Colonic mucosa (tissue), 4 donors: ENCODE measurements at regions not wholly inside any gene's neighbourhood (a gene's known extent, or its start where the extent isn't known, plus 50 kb on each side); places are given as distances from the start of the nearest gene placed in this dataset.

ENCODE experiments used
- DNase-seq: peaks from one replicate; pipeline ENCODE4 v3.0.0-alpha.2; 2020
- H3K27ac ChIP-seq: fragments of 200-600 bp; one replicate; pipeline ENCODE4 v1.8.0; 2021
- H3K27me3 ChIP-seq: fragments of 200-600 bp; one replicate; pipeline ENCODE4 v1.8.0; 2021
- H3K36me3 ChIP-seq: fragments of 200-600 bp; one replicate; pipeline ENCODE4 v1.8.0; 2021
- H3K4me1 ChIP-seq: fragments of 200-600 bp; one replicate; pipeline ENCODE4 v1.8.0; 2021; ENCODE audit warnings: mild to moderate bottlenecking
- H3K4me3 ChIP-seq: fragments of 200-600 bp; one replicate; pipeline ENCODE4 v1.8.0; 2021
- H3K9ac ChIP-seq, 2 donors: one replicate each; pipeline ENCODE4 v1.7.0; 2013; ENCODE audit warnings: control low read depth in 2 of 2, low read depth in 2 of 2, low read length in 2 of 2
- H3K9me3 ChIP-seq: fragments of 200-600 bp; one replicate; pipeline ENCODE4 v1.8.0; 2021
- intact Hi-C: fragments of 100-400 bp; cut with DNase I; formaldehyde crosslinking; loops from one replicate; pipeline ENCODE4 v1.14.1; 2022
- TF ChIP-seq, protein P1 (sequence below): fragments of 200-600 bp; IDR thresholded peaks from one replicate; pipeline ENCODE4 v1.8.0; 2022; ENCODE audit warnings: antibody characterized with exemption, mild to moderate bottlenecking
- donor health status: healthy.
- donor health status: DM: no; HTN: no; CAD: no.
- donor health status: DM: no; HTN: no; CAD: no.

DNA sequence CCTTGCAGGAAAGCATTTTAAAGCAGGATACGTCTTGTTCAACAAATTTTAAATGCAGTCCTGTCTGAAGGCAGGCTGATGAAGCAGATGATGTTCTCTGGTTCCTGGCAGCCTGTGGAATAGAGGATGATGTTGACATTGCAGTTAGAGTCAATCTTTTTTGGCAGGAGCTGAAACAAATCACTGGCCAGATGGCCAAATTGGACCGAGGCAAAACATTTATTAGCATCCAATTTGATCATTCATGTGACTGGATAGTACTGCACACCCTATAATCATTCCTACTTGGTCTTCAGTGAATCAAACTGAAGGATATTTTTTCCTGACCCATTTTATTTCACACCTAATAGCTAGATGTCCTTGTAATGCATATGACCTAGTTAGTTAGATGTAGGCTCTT, 172.2 kb upstream of the SLC10A2 start:
- Histone ChIP-seq H3K27me3 (no peaks in the 10 kb centered on the region), H3K4me3 (no peak overlapping the region)

DNA sequence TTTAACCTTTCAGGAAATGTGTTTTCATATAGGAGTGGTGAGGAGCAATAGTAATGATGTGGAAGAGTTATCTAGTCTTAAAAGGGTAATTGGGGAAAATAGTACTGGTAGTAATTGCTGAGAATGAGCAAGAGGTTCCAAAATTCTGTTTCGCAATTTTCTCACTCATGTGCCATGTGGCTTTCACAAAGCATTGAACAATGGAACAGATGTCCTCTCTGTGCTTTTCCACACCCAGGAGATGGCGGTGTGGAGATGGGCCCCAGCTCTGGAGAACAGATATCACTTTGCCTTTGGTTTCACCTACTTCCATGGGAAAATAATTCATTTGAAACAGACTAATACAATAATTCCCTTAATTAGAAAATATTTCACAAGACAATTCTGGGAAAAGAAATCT, 170.0 kb upstream of the SLC10A2 start:
- Histone ChIP-seq H3K9me3 (no peaks in the 10 kb centered on the region), H3K9ac (no peak overlapping the region), H3K4me3 (no peak overlapping the region), H3K27ac (no peak overlapping the region), H3K4me1 (no peaks in the 10 kb centered on the region), H3K27me3 (no peaks in the 10 kb centered on the region), H3K36me3 (no peaks in the 10 kb centered on the region)
- TF ChIP-seq, protein P1, sequence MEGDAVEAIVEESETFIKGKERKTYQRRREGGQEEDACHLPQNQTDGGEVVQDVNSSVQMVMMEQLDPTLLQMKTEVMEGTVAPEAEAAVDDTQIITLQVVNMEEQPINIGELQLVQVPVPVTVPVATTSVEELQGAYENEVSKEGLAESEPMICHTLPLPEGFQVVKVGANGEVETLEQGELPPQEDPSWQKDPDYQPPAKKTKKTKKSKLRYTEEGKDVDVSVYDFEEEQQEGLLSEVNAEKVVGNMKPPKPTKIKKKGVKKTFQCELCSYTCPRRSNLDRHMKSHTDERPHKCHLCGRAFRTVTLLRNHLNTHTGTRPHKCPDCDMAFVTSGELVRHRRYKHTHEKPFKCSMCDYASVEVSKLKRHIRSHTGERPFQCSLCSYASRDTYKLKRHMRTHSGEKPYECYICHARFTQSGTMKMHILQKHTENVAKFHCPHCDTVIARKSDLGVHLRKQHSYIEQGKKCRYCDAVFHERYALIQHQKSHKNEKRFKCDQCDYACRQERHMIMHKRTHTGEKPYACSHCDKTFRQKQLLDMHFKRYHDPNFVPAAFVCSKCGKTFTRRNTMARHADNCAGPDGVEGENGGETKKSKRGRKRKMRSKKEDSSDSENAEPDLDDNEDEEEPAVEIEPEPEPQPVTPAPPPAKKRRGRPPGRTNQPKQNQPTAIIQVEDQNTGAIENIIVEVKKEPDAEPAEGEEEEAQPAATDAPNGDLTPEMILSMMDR, result no peak
- intact Hi-C loops, result no loop called here
- DNase-seq, result no peak

More for the DNA sequence above, 172.2 kb upstream of the SLC10A2 start:
- H3K36me3 ChIP-seq, result no peaks in the 10 kb centered on the region
- TF ChIP-seq, protein P1, result no peak
- no peak overlapping the region for H3K9ac ChIP-seq
- H3K9me3 ChIP-seq, result no peaks in the 10 kb centered on the region
- intact Hi-C loops, result no loop called here
- no peaks in the 10 kb centered on the region for H3K4me1 ChIP-seq
- no peak for DNase-seq
- no peak overlapping the region for H3K27ac ChIP-seq

DNA sequence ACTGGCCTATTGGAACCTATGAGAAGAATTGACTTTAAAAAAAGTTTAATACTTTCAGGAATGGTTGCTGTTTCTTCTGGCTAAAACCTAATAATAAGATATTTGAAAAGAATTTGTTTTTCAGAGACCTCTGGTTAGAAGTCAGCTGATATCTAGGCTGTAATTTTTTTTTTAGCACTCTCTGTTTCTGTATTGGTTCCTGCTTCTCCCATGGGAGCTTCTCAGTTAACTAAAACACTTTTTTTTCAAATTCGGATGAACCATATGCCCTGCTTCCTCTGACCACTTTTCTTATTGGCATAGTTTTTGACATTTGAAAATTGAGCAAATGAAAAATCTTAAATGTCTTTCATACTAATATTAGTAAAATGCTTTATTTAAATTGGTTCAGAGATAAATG, 163.5 kb upstream of the SLC10A2 start:
- no peak for DNase-seq
- Histone ChIP-seq H3K36me3 (no peaks in the 10 kb centered on the region), H3K27me3 (no peaks in the 10 kb centered on the region), H3K27ac (no peak overlapping the region), H3K4me1 (no peaks in the 10 kb centered on the region), H3K9ac (no peak overlapping the region), H3K9me3 (no peaks in the 10 kb centered on the region), H3K4me3 (no peak overlapping the region)
- TF ChIP-seq, protein P1, result no peak
- intact Hi-C loops, result no loop called here

DNA sequence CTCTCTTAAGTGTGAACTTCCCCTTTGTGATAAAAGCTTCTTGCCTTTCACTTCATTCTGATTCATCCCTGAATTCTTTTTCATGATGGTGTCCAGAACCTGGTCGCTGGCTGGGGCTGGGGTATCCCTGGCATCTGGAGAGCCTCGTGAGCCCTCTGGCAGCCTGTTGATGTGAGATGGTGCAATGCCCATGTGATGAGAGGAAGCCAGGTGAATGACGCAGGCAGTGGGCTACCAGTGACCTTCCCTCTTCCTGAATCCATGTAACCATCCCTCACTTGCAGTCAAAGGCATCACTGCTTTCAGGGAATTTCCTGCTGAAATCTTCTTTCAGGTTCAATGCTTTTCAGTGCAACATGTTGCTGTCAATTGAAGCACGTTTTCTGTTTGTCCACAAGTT, 158.6 kb upstream of the SLC10A2 start:
- H3K9ac ChIP-seq, result no peak overlapping the region
- DNase-seq, result no peak
- TF ChIP-seq, protein P1, result no peak
- no peaks in the 10 kb centered on the region for H3K36me3 ChIP-seq
- H3K4me3 ChIP-seq, result no peak overlapping the region
- H3K27ac ChIP-seq, result no peak overlapping the region
- intact Hi-C loops, result no loop called here
- H3K9me3 ChIP-seq, result no peaks in the 10 kb centered on the region
- no peaks in the 10 kb centered on the region for H3K27me3 ChIP-seq
- no peaks in the 10 kb centered on the region for H3K4me1 ChIP-seq

DNA sequence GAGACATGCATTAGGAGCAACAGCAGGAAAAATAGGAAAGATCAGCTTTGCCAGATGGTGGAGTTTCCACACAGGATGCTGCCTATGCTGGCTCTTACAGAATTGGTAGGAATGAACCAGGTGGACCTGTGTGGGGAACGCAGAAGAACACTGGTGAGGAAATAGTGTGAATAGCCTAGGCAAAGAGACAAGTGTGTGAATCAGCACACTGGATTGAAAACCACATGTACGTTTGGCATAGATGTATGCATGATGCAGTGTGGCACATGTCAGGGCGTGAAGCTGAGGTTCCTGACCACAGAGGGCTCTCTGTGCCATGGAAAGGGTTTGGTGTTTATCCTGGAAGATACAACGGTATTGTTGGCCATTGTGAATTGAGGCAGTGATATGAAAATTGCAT, 156.5 kb upstream of the SLC10A2 start:
- Histone ChIP-seq H3K4me1 (no peaks in the 10 kb centered on the region), H3K9ac (no peak overlapping the region), H3K27me3 (no peaks in the 10 kb centered on the region), H3K9me3 (no peaks in the 10 kb centered on the region), H3K4me3 (no peak overlapping the region), H3K36me3 (no peaks in the 10 kb centered on the region), H3K27ac (no peak overlapping the region)
- intact Hi-C loops, result no loop called here
- no peak for DNase-seq
- TF ChIP-seq, protein P1, result no peak

DNA sequence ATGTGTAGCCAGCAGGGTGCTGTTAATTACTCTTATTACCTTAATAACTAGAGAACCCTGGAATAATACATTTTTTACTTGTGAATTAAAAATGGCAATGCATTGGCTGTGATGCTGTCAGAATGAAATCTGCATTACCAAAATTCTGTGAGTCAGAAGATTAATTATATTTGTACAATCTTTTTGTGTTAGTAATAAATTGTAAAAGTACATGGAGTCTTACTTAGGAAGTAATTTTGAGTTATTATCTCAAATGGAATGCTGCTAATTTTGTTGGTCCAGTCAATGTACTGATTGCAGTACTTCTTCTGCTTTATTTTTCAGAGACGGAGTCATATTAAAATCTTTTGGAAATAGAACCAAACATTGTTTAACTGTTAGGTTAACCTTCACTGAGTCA, 152.0 kb upstream of the SLC10A2 start:
- no peak overlapping the region for H3K4me3 ChIP-seq
- no peak overlapping the region for H3K27ac ChIP-seq
- no peaks in the 10 kb centered on the region for H3K27me3 ChIP-seq
- no peaks in the 10 kb centered on the region for H3K36me3 ChIP-seq
- no peaks in the 10 kb centered on the region for H3K4me1 ChIP-seq
- H3K9ac ChIP-seq, result no peak overlapping the region
- intact Hi-C loops, result no loop called here
- TF ChIP-seq, protein P1, result no peak
- DNase-seq, result no peak
- H3K9me3 ChIP-seq, result no peaks in the 10 kb centered on the region
